ENCODE measurements at regions not wholly inside any gene's neighbourhood (a gene's known extent, or its start where the extent isn't known, plus 50 kb on each side); places are given as distances from the start of the nearest gene placed in this dataset.

DNA sequence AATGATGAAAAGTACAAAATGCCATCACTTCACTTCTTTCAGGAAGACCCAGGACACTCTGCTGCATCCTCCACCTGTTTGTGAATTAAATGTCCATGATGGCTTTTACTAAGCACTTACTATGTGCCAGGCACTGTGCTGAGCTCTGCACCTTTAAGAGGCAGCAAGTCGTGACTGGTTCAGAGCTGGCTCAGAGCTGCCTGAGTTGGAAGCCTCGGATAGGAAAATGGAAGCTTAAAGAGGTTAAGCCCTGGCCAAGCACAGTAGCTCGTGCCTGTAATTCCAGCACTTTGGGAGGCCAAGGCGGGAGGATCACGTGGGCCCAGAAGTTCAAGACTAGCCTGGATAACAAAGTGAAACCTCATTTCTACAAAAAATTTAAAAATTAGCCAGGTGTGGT, 95.6 kb downstream of the SNX5 start:
- Histone ChIP-seq H2AK5ac (ENCODE audit: low read depth, low read length) (peak overlapping the region; percentile 43; the same call in 1 of the 2 replicates), H3K79me1 (ENCODE audit: low read depth in 1 of 2, low read length in 2 of 2) (no peaks in the 10 kb centered on the region), H3K4me2 (ENCODE audit: low read depth, low read length) (no peak overlapping the region), H3K9ac (ENCODE audit: low read depth, low read length) (no peak overlapping the region), H4K20me1 (ENCODE audit: insufficient read depth, low read length) (no peaks in the 10 kb centered on the region), H3K4ac (ENCODE audit: low read depth, low read length) (peak overlapping the region; percentile 97), H2BK15ac (ENCODE audit: low read depth, low read length) (no peak overlapping the region; the same call in 2 of the 3 replicates), H4K8ac (ENCODE audit: low read depth in 2 of 2, low read length in 2 of 2) (peak overlapping the region; percentile 92 to 98; a peak in 1 of 4 replicates), H3K9me1 (ENCODE audit: insufficient read depth, low read length) (peaks cover 14% of the 10 kb centered on the region), H3K18ac (ENCODE audit: low read depth, low read length) (no peak overlapping the region; the same call in 1 of the 2 replicates), H3K27me3 (ENCODE audit: control insufficient read depth, insufficient read depth, low read length) (no peaks in the 10 kb centered on the region), H3K4me3 (ENCODE audit: insufficient read depth, low read depth, low read length) (no peak overlapping the region), H2AFZ (replicated peaks; ENCODE audit: low read length, poor library complexity) (peak overlapping the region; percentile 34), H3K9me3 (ENCODE audit: control insufficient read depth, insufficient read depth, low read length) (no peaks in the 10 kb centered on the region), H2BK5ac (ENCODE audit: low read depth, low read length, poor library complexity, severe bottlenecking) (no peak overlapping the region), H3K14ac (replicated peaks; ENCODE audit: low read depth, low read length) (no peak overlapping the region), H4K5ac (ENCODE audit: low read depth, low read length) (no peak overlapping the region), H3K36me3 (ENCODE audit: control insufficient read depth, insufficient read depth, low read length) (no peaks in the 10 kb centered on the region), H3K27ac (ENCODE audit: insufficient read depth, low read length) (no peak overlapping the region), H2AK9ac (replicated peaks; ENCODE audit: low read depth, low read length, poor library complexity) (no peak overlapping the region), H4K91ac (ENCODE audit: insufficient read depth, low read depth, low read length) (peak overlapping the region; percentile 52; the same call in 1 of the 2 replicates), H3K4me1 (ENCODE audit: control insufficient read depth, insufficient read depth, low read length) (peaks cover 25% of the 10 kb centered on the region), H2BK20ac (ENCODE audit: low read depth, low read length) (peak overlapping the region; percentile 21; the same call in 1 of the 2 replicates), H3K56ac (ENCODE audit: extremely low read depth, insufficient read depth, low read length) (no peak overlapping the region), H2BK120ac (ENCODE audit: low read depth, low read length) (peak overlapping the region; percentile 27; the same call in 1 of the 2 replicates), H3K23ac (ENCODE audit: low read depth, low read length) (no peak overlapping the region)
- no CpG with 5 or more reads among the region's 5 CpGs for WGBS, 2 experiments (ENCODE audit: extremely low coverage in 2 of 2, insufficient read length in 1 of 2)
- POLR2A ChIA-PET (ENCODE audit: unreplicated experiment): interaction anchor here (1.8 kb wide), 1 partner anchor 23 kb away, joined by 5 read pairs; no protein-coding TSS in a partner anchor
- TF ChIP-seq SMC3 (IDR thresholded peaks at IDR 0.05; ENCODE audit: low read depth, low read length) (no peak), POLR2A (IDR thresholded peaks at IDR 0.05; ENCODE audit: low read depth, low read length) (no peak), NFE2L2 (IDR thresholded peaks at IDR 0.05; ENCODE audit: low read depth, low read length) (no peak), RAD21 (IDR thresholded peaks at IDR 0.05; ENCODE audit: low read length) (no peak), BHLHE40 (IDR thresholded peaks at IDR 0.05; ENCODE audit: low read depth, low read length) (no peak), MXI1 (IDR thresholded peaks at IDR 0.05; ENCODE audit: borderline replicate concordance, low read depth, low read length) (no peak), MAZ (IDR thresholded peaks at IDR 0.05; ENCODE audit: borderline replicate concordance, low read depth, low read length) (no peak), MAFK (IDR thresholded peaks at IDR 0.05; ENCODE audit: low read depth, low read length) (no peak), FOS (IDR thresholded peaks at IDR 0.05; ENCODE audit: low read depth, low read length) (no peak)
- TF ChIP-seq, protein P1, sequence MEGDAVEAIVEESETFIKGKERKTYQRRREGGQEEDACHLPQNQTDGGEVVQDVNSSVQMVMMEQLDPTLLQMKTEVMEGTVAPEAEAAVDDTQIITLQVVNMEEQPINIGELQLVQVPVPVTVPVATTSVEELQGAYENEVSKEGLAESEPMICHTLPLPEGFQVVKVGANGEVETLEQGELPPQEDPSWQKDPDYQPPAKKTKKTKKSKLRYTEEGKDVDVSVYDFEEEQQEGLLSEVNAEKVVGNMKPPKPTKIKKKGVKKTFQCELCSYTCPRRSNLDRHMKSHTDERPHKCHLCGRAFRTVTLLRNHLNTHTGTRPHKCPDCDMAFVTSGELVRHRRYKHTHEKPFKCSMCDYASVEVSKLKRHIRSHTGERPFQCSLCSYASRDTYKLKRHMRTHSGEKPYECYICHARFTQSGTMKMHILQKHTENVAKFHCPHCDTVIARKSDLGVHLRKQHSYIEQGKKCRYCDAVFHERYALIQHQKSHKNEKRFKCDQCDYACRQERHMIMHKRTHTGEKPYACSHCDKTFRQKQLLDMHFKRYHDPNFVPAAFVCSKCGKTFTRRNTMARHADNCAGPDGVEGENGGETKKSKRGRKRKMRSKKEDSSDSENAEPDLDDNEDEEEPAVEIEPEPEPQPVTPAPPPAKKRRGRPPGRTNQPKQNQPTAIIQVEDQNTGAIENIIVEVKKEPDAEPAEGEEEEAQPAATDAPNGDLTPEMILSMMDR (conservative IDR thresholded peaks at IDR 0.05; ENCODE audit: low read depth, low read length): no peak
- dilution Hi-C loops (cut with HindIII; ENCODE audit: low sequenced_read_pairs, unreplicated experiment): no loop called here
- CTCF ChIA-PET: interaction anchor here (1.1 kb wide), 1 partner anchor 15 kb away, joined by 3 read pairs; no protein-coding TSS in a partner anchor
- ATAC-seq (ENCODE audit: low read depth) (no peak), DNase-seq (no peak)
- BruUV-seq (replicated peaks): no TSS peak
- intact Hi-C loops (cut with micrococcal nuclease): no loop called here
- in situ Hi-C loops (cut with MboI; ENCODE audit: low sequenced_read_pairs): no loop called here

Data from IMR-90 (cell line).